Gastroesophageal sphincter (tissue), 3 donors: ENCODE measurements at regions not wholly inside any gene's neighbourhood (a gene's known extent, or its start where the extent isn't known, plus 50 kb on each side); places are given as distances from the start of the nearest gene placed in this dataset.

Source experiments
- CTCF ChIP-seq, 4 experiments: fragments of 200-600 bp in 2 of 4; fragments of 450-650 bp in 2 of 4; sonication (generic) in 1 of 4; IDR thresholded peaks; one replicate each; pipeline ENCODE4 v1.5.1; 2017 to 2019; ENCODE audit warnings: antibody characterized with exemption in 4 of 4, mild to moderate bottlenecking in 2 of 4, moderate library complexity in 2 of 4
- POLR2AphosphoS5 ChIP-seq: sonication (generic); formaldehyde crosslinking; IDR thresholded peaks from one replicate; pipeline ENCODE4 v1.6.1; 2017; ENCODE audit warnings: antibody characterized with exemption

GRCh38 chr13:108000998-108001397, 214.3 kb downstream of the LIG4 start:
- TF ChIP-seq POLR2AphosphoS5 (no peak), CTCF (IDR thresholded peaks at IDR 0.05) (no peak)
